ENCODE measurements at regions not wholly inside any gene's neighbourhood (a gene's known extent, or its start where the extent isn't known, plus 50 kb on each side); places are given as distances from the start of the nearest gene placed in this dataset.

- no peak for DNase-seq
Observed at GRCh38 chr7:22655781-22656180, 71.2 kb upstream of the IL6 start.

GRCh38 chr7:22654831-22655230, 72.2 kb upstream of the IL6 start:
- DNase-seq: no peak

GRCh38 chr7:22653951-22654350, 73.0 kb upstream of the IL6 start:
- DNase-seq: no peak

DNA sequence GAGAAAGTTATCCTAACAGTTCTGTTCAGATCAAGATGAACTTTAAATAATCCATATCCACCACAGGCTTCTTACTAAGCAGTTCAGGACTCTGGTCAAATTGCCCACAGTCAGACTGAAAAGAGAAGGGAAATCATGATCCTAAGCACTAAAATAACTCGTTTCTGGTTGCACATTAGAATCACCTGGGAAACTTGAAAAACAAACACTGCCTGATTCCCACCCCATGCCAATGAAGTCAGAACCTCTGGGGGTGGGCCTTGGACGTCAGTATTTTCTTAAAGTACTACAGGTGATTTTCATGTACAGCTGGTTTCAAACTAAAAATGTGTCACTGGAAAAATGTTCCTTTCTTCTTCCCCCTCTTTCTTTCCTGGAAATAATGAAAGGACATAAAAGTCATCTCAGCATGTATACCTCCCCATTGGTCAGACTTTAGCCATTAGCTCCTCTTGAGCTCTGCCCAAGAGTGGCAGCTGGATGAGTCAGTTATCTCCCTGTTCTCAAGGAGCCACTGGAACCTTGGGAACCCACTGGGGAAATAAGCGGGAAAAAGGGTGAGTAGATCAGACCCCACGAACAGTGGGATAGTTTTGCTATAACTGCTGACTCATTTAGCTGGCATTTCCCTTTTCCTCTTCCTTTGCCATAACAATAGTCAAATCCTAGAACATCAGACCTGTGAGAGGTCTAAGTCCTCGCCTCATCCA, 75.3 kb upstream of the IL6 start:
- DNase-seq: no peak

GRCh38 chr7:22651036-22651435, 76.0 kb upstream of the IL6 start:
- DNase-seq: no peak

- no peak for DNase-seq
Observed at GRCh38 chr7:22649686-22650085, 77.3 kb upstream of the IL6 start.

DNA sequence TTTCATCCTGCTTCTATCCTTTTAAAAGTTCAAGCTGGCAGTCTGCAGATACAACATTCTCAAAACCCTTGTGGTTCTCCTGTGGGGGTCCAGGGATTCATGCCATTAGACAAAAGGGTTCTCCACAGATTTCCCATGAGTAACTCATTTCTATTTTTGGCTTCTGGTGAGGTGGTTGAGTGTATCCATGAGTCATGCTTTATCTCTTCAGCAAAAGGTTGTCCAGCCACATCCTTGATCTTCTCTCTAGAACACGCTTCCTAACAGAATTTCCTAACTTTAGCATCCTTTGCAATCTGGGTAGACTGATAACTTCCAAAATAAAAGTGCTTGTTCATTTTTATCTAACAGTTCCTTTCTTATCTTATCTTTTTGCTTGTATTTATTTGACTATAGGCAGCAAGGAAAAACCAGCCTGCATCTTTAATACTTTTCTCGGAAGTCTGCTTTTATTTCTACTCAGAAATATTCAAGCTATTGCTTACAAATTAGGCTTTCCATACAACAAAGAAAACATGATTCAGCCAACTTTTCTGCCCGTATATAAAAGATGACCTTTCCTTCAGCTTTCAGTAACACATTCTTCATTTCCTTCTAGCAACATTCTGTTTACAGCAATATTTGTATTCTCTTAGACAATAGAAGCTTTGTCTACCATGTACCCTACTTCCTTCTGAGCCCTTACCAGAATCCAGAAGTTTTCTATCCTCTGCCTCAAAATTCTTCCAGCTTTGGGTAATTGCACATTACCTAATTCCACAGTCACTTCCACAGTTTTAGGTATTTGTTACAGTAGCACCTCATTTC, 79.3 kb upstream of the IL6 start:
- no peak for DNase-seq

- DNase-seq: no peak
Observed at GRCh38 chr7:22645418-22646181, 81.4 kb upstream of the IL6 start.

DNA sequence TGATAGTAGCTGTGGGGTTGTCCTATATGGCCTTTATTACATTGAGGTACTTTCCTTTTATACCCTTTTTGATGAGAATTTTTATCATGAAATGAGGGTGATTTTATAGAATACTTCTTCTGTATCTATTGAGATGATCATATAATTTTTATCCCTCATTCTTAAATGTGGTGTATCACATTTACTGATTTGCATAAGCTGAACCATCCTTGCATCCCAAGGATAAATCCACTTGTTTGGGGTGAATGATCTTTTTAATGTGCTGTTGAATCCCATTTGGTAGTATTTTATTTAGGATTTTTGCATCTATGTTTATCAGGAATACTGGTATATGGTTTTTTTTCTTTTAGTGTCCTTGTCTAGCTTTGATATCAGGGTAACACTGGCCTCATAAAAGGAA, 84.5 kb upstream of the IL6 start:
- DNase-seq: no peak

DNA sequence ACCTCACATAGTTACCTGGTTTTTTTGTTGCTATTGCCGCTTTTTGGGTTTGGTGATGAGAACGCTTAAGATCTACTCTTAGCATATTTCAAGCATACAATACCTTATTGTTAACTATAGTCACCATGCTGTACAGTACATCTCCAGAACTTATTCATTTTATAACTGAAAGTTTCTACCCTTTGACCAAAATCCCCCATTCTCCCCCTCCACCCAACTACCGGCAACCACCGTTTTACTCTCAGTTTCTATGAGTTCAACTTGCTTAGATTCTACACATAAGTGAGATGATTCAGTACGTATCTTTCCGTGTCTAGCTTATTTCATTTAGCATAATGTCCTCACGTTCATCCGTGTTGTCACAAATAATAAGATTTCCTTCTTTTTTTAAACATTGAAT, 86.7 kb upstream of the IL6 start:
- DNase-seq: no peak

GRCh38 chr7:22639396-22639795, 87.6 kb upstream of the IL6 start:
- no peak for DNase-seq

DNA sequence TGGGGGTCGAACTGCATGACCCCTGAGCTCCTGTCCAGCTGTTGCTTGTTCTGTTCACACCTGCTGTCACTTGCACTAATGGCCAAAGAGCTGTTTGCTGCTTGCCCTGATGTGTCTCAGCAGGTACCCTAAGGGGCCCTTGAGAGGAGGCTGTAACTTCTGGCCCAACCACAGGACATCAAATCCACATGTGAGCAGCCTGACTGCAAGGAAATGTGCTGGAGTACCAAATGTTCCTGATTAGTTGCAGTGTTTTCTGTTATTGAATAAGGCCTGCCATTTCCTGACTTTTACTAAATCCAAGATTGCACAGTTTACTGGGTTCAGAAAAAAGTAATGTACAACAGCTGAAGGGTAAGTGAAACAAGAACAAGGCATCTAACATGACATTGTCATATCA, 91.7 kb upstream of the IL6 start:
- DNase-seq: no peak

- no peak for DNase-seq
Observed at GRCh38 chr7:22633954-22634474, 93.0 kb upstream of the IL6 start.

GRCh38 chr7:22633286-22633953, 93.6 kb upstream of the IL6 start:
- no peak for DNase-seq

GRCh38 chr7:22632674-22633073, 94.3 kb upstream of the IL6 start:
- no peak for DNase-seq

DNA sequence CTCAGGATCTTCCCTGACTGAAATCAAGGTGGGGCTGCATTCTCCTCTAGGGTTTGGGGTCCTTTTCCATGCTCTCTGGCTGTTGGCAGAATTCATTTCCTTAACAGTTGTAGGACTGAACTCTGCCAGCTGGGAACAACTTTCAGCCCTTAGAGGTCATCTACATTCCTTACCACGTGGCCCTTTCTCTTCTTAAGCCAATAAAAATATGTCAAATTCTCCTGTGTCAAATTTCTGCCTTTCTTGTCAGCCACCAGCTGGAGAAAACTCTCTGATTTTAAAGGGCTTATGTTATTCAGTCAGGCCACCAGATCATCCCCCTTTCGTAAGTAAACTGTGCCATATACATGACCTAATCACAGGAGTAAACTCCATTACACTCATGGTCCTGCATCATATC, 95.3 kb upstream of the IL6 start:
- no peak for DNase-seq

DNA sequence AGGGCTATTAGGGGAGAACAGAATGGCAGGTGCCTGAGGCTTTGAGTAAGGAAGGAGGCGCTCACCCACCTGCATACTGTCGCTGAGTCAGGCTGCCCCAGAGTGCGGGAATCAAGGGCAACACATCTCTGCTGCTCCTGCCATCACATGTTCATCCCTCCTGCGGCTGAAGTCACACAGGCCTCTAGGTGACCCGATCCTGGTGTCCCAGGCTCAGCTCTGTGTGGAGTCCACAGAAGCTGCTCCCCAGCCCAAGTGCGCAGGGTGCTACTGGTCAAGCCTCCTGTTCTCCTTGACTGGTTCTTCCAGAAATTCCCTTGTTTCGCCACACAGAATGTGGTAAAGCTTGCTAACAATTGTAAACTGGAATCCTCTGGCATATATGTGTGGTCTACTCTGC, 96.9 kb upstream of the IL6 start:
- DNase-seq: no peak

GRCh38 chr7:22629056-22629455, 97.9 kb upstream of the IL6 start:
- DNase-seq: no peak

DNA sequence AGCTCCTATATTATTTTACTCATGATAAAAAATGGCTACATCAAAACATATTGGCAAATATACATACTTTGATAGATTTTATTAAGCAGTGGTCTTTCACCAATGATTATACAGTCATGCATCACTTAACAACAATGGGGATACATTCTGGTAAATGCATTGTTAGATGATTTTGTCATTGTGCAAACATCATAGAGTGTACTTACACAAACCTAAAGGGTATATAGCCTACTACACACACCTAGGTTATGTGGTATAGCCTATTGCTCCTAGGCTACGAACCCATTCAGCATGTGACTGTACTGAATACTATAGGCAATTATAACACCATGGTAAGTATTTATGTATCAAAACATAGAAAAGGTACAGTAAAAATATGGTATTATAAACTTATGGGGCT, 98.9 kb upstream of the IL6 start:
- no peak for DNase-seq

- no peak for DNase-seq
Observed at GRCh38 chr7:22627136-22627535, 99.9 kb upstream of the IL6 start.

DNA sequence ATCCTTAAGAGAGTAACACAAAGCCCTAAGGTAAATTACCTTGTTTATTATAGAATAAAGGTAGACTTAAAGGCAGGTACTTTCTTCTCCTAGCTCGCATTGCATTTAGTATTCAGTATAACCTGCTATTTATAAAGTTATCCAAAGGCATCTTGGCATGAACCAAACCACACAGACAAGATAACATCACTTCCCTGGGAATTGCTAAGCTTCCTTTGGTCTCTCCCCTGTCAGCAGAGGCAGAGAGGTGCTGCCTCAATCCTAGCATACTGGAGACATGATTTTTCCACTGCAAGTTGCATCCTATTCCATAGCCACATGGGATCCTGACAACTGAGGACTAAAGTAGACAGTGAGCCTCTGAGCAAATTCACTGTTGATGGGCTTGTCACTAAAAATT, 101.7 kb upstream of the IL6 start:
- DNase-seq: no peak

DNA sequence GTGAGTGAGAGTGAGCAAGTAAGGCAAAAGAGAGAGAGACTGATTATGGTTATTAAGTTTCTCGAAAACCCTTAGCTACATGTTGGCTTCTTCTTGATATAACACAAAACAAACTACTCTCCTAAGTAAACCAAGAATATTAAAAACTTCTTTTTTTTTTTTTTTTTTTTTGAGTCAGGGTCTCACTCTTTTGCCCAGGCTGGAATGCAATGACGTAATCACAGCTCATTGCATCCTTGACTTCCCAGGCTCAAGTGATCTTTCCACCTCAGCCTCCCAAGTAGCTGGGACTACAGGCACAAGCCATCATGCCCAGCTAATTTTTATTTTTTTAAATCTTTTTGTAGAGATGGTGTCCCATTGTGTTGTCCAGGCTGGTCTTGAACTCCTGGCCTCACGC, 102.2 kb upstream of the IL6 start:
- no peak for DNase-seq

DNA sequence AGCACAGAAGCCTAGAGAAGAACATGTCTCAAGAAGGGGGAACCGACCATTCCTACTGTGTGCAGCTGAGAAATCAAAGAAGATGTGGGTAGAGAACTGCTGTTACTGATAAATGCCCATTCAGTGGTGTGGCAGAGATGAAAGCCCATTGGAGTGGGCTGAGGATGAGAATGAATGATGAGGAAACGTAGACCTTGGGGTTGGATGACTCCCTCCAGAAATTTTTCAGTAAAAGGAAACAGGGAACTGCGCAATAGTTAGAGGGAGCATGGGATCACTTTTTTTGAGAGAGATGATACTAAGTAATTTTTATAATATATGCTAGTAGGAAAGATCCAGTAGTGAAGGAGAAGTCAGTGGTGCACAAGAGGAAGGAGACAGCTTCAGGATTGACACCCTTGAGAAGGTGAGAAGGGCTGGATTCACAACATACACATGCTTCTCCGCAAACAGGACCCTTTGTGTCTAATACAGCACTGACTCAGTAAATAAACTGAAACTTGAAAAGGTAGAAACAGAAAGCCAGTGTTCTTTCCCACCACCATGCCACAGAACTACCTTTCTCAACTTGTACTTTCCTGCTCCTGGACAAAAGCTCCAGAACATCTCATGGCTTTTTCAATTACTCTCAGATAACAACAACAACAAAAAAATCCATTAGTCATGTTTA, 104.7 kb upstream of the IL6 start:
- DNase-seq: no peak
